DND-41 (cell line): ENCODE measurements at regions not wholly inside any gene's neighbourhood (a gene's known extent, or its start where the extent isn't known, plus 50 kb on each side); places are given as distances from the start of the nearest gene placed in this dataset.

Experiments
- CTCF ChIP-seq: IDR thresholded peaks from 2 replicates; pipeline ENCODE4 v1.5.1; 2012; ENCODE audit warnings: borderline replicate concordance, low read length, moderate library complexity, mild to moderate bottlenecking; ENCODE audit not compliant: poor library complexity, severe bottlenecking; ENCODE audit errors: extremely low read depth
- EZH2 ChIP-seq: IDR thresholded peaks from 3 replicates; pipeline ENCODE4 v1.6.1; 2012; ENCODE audit warnings: borderline replicate concordance, low read depth, mild to moderate bottlenecking, moderate library complexity, low read length, inconsistent platforms; ENCODE audit not compliant: severe bottlenecking

DNA sequence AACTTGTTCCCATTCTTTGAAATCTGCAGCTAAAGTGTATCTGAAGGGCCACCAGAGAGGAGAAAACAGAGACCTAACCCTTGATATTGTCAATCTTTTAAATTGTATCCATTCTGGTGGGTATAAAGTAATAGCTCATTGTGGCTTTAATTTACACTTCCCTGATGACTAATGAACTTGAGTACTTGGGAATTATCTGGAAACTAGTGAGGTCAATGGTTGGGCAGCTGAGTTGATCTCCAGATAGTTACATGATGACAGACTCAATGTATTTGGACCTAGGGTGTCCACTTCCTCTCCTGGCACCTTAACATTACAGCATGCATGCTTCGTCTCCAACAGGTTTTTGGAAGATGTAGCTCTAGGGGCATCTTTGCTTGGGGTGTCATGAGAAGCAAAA lies 195.2 kb downstream of the PDCD6IP start:
- TF ChIP-seq CTCF = no peak
- TF ChIP-seq EZH2 = no peak
